ENCODE measurements at regions not wholly inside any gene's neighbourhood (a gene's known extent, or its start where the extent isn't known, plus 50 kb on each side); places are given as distances from the start of the nearest gene placed in this dataset.

- H3K4me3 ChIP-seq (ENCODE audit: low read depth in 1 of 2, low read length in 2 of 2) = no peak overlapping the region
- no peaks in the 10 kb centered on the region for H3K27me3 ChIP-seq (ENCODE audit: control insufficient read depth in 1 of 2, insufficient read depth in 2 of 2, low read length in 2 of 2)
- 63 to 77% methylated on average over 12 of the region's 12 CpGs for WGBS, 2 donors
- peaks cover 0 to 4% of the 10 kb centered on the region in 2 donors for H3K9me3 ChIP-seq (ENCODE audit: control insufficient read depth in 2 of 2, insufficient read depth in 1 of 2, low read depth in 1 of 2, low read length in 1 of 2)
- no peaks in the 10 kb centered on the region for H3K36me3 ChIP-seq (ENCODE audit: control insufficient read depth in 2 of 2, insufficient read depth in 2 of 2, low read length in 1 of 2)
- no peaks in the 10 kb centered on the region for H3K4me1 ChIP-seq (ENCODE audit: control insufficient read depth in 2 of 2, insufficient read depth in 2 of 2, low read length in 1 of 2)
- H3K27ac ChIP-seq (ENCODE audit: low read depth in 2 of 2, low read length in 1 of 2) = no peak overlapping the region
These were observed 171.2 kb downstream of the SP3 start for GRCh38 chr2:173793709-173794565.

GRCh38 chr2:173797586-173798263 is 167.4 kb downstream of the SP3 start:
- 94 to 98% methylated on average over 4 of the region's 4 CpGs for WGBS, 2 donors
- Histone ChIP-seq H3K36me3 (ENCODE audit: control insufficient read depth in 2 of 2, insufficient read depth in 2 of 2, low read length in 1 of 2) (no peaks in the 10 kb centered on the region), H3K4me1 (ENCODE audit: control insufficient read depth in 2 of 2, insufficient read depth in 2 of 2, low read length in 1 of 2) (no peaks in the 10 kb centered on the region), H3K4me3 (ENCODE audit: low read depth in 1 of 2, low read length in 2 of 2) (no peak overlapping the region), H3K27ac (ENCODE audit: low read depth in 2 of 2, low read length in 1 of 2) (no peak overlapping the region), H3K27me3 (ENCODE audit: control insufficient read depth in 1 of 2, insufficient read depth in 2 of 2, low read length in 2 of 2) (no peaks in the 10 kb centered on the region), H3K9me3 (ENCODE audit: control insufficient read depth in 2 of 2, insufficient read depth in 1 of 2, low read depth in 1 of 2, low read length in 1 of 2) (no peaks in the 10 kb centered on the region)

GRCh38 chr2:173802518-173802917 is 162.7 kb downstream of the SP3 start:
- Histone ChIP-seq H3K36me3 (ENCODE audit: control insufficient read depth in 2 of 2, insufficient read depth in 2 of 2, low read length in 1 of 2) (no peaks in the 10 kb centered on the region), H3K27me3 (ENCODE audit: control insufficient read depth in 1 of 2, insufficient read depth in 2 of 2, low read length in 2 of 2) (no peaks in the 10 kb centered on the region), H3K4me1 (ENCODE audit: control insufficient read depth in 2 of 2, insufficient read depth in 2 of 2, low read length in 1 of 2) (no peaks in the 10 kb centered on the region), H3K27ac (ENCODE audit: low read depth in 2 of 2, low read length in 1 of 2) (no peak overlapping the region), H3K9me3 (ENCODE audit: control insufficient read depth in 2 of 2, insufficient read depth in 1 of 2, low read depth in 1 of 2, low read length in 1 of 2) (no peaks in the 10 kb centered on the region), H3K4me3 (ENCODE audit: low read depth in 1 of 2, low read length in 2 of 2) (no peak overlapping the region)

GRCh38 chr2:173803449-173803848 is 161.7 kb downstream of the SP3 start:
- peaks cover 0 to under 1% of the 10 kb centered on the region in 2 donors for H3K4me1 ChIP-seq (ENCODE audit: control insufficient read depth in 2 of 2, insufficient read depth in 2 of 2, low read length in 1 of 2)
- H3K27me3 ChIP-seq (ENCODE audit: control insufficient read depth in 1 of 2, insufficient read depth in 2 of 2, low read length in 2 of 2) = no peaks in the 10 kb centered on the region
- no peak overlapping the region for H3K4me3 ChIP-seq (ENCODE audit: low read depth in 1 of 2, low read length in 2 of 2)
- H3K36me3 ChIP-seq (ENCODE audit: control insufficient read depth in 2 of 2, insufficient read depth in 2 of 2, low read length in 1 of 2) = no peaks in the 10 kb centered on the region
- no peaks in the 10 kb centered on the region for H3K9me3 ChIP-seq (ENCODE audit: control insufficient read depth in 2 of 2, insufficient read depth in 1 of 2, low read depth in 1 of 2, low read length in 1 of 2)
- no peak overlapping the region for H3K27ac ChIP-seq (ENCODE audit: low read depth in 2 of 2, low read length in 1 of 2)
- 96 to 100% methylated on average over 1 of the region's 1 CpG for WGBS, 2 donors

- Histone ChIP-seq H3K36me3 (ENCODE audit: control insufficient read depth in 2 of 2, insufficient read depth in 2 of 2, low read length in 1 of 2) (no peaks in the 10 kb centered on the region), H3K27ac (ENCODE audit: low read depth in 2 of 2, low read length in 1 of 2) (no peak overlapping the region), H3K9me3 (ENCODE audit: control insufficient read depth in 2 of 2, insufficient read depth in 1 of 2, low read depth in 1 of 2, low read length in 1 of 2) (no peaks in the 10 kb centered on the region), H3K4me3 (ENCODE audit: low read depth in 1 of 2, low read length in 2 of 2) (no peak overlapping the region), H3K4me1 (ENCODE audit: control insufficient read depth in 2 of 2, insufficient read depth in 2 of 2, low read length in 1 of 2) (peaks cover 0 to 2% of the 10 kb centered on the region in 2 donors), H3K27me3 (ENCODE audit: control insufficient read depth in 1 of 2, insufficient read depth in 2 of 2, low read length in 2 of 2) (no peaks in the 10 kb centered on the region)
- WGBS, 2 donors = 85 to 89% methylated on average over 2 of the region's 2 CpGs
These were observed 158.4 kb downstream of the SP3 start for GRCh38 chr2:173806761-173807160.

GRCh38 chr2:173808718-173809117 is 156.5 kb downstream of the SP3 start:
- Histone ChIP-seq H3K27ac (ENCODE audit: low read depth in 2 of 2, low read length in 1 of 2) (no peak overlapping the region), H3K27me3 (ENCODE audit: control insufficient read depth in 1 of 2, insufficient read depth in 2 of 2, low read length in 2 of 2) (no peaks in the 10 kb centered on the region), H3K4me1 (ENCODE audit: control insufficient read depth in 2 of 2, insufficient read depth in 2 of 2, low read length in 1 of 2) (peaks cover 0 to 2% of the 10 kb centered on the region in 2 donors), H3K4me3 (ENCODE audit: low read depth in 1 of 2, low read length in 2 of 2) (no peak overlapping the region), H3K9me3 (ENCODE audit: control insufficient read depth in 2 of 2, insufficient read depth in 1 of 2, low read depth in 1 of 2, low read length in 1 of 2) (no peaks in the 10 kb centered on the region), H3K36me3 (ENCODE audit: control insufficient read depth in 2 of 2, insufficient read depth in 2 of 2, low read length in 1 of 2) (no peaks in the 10 kb centered on the region)
- 24 to 32% methylated on average over 2 of the region's 2 CpGs for WGBS, 2 donors

GRCh38 chr2:173812321-173812720 is 152.9 kb downstream of the SP3 start:
- no peaks in the 10 kb centered on the region for H3K9me3 ChIP-seq (ENCODE audit: control insufficient read depth in 2 of 2, insufficient read depth in 1 of 2, low read depth in 1 of 2, low read length in 1 of 2)
- peaks cover 0 to 2% of the 10 kb centered on the region in 2 donors for H3K4me1 ChIP-seq (ENCODE audit: control insufficient read depth in 2 of 2, insufficient read depth in 2 of 2, low read length in 1 of 2)
- WGBS, 2 donors = 99 to 100% methylated on average over 1 of the region's 1 CpG
- H3K36me3 ChIP-seq (ENCODE audit: control insufficient read depth in 2 of 2, insufficient read depth in 2 of 2, low read length in 1 of 2) = no peaks in the 10 kb centered on the region
- H3K27ac ChIP-seq (ENCODE audit: low read depth in 2 of 2, low read length in 1 of 2) = no peak overlapping the region
- no peaks in the 10 kb centered on the region for H3K27me3 ChIP-seq (ENCODE audit: control insufficient read depth in 1 of 2, insufficient read depth in 2 of 2, low read length in 2 of 2)
- H3K4me3 ChIP-seq (ENCODE audit: low read depth in 1 of 2, low read length in 2 of 2) = no peak overlapping the region

- WGBS, 2 donors = 91 to 93% methylated on average over 3 of the region's 3 CpGs
- Histone ChIP-seq H3K27me3 (ENCODE audit: control insufficient read depth in 1 of 2, insufficient read depth in 2 of 2, low read length in 2 of 2) (no peaks in the 10 kb centered on the region), H3K36me3 (ENCODE audit: control insufficient read depth in 2 of 2, insufficient read depth in 2 of 2, low read length in 1 of 2) (no peaks in the 10 kb centered on the region), H3K9me3 (ENCODE audit: control insufficient read depth in 2 of 2, insufficient read depth in 1 of 2, low read depth in 1 of 2, low read length in 1 of 2) (no peaks in the 10 kb centered on the region), H3K4me3 (ENCODE audit: low read depth in 1 of 2, low read length in 2 of 2) (no peak overlapping the region), H3K4me1 (ENCODE audit: control insufficient read depth in 2 of 2, insufficient read depth in 2 of 2, low read length in 1 of 2) (peaks cover 0 to 4% of the 10 kb centered on the region in 2 donors), H3K27ac (ENCODE audit: low read depth in 2 of 2, low read length in 1 of 2) (no peak overlapping the region)
These were observed 150.9 kb downstream of the SP3 start for GRCh38 chr2:173814306-173814705.

- Histone ChIP-seq H3K4me3 (ENCODE audit: low read depth in 1 of 2, low read length in 2 of 2) (no peak overlapping the region), H3K9me3 (ENCODE audit: control insufficient read depth in 2 of 2, insufficient read depth in 1 of 2, low read depth in 1 of 2, low read length in 1 of 2) (no peaks in the 10 kb centered on the region), H3K4me1 (ENCODE audit: control insufficient read depth in 2 of 2, insufficient read depth in 2 of 2, low read length in 1 of 2) (peaks cover 0 to 4% of the 10 kb centered on the region in 2 donors), H3K36me3 (ENCODE audit: control insufficient read depth in 2 of 2, insufficient read depth in 2 of 2, low read length in 1 of 2) (no peaks in the 10 kb centered on the region), H3K27ac (ENCODE audit: low read depth in 2 of 2, low read length in 1 of 2) (no peak overlapping the region), H3K27me3 (ENCODE audit: control insufficient read depth in 1 of 2, insufficient read depth in 2 of 2, low read length in 2 of 2) (no peaks in the 10 kb centered on the region)
- 77 to 85% methylated on average over 5 of the region's 5 CpGs for WGBS, 2 donors
These were observed 149.4 kb downstream of the SP3 start for GRCh38 chr2:173815772-173816171.
